H9 (cell line): ENCODE measurements at regions not wholly inside any gene's neighbourhood (a gene's known extent, or its start where the extent isn't known, plus 50 kb on each side); places are given as distances from the start of the nearest gene placed in this dataset.

Source experiments
- DNase-seq: peaks from one replicate; pipeline ENCODE4 v3.0.0-alpha.2; 2017
- H2AFZ ChIP-seq: one replicate; pipeline ENCODE4 v1.6.1; 2013; ENCODE audit warnings: mild to moderate bottlenecking, low read length, control low read depth, moderate library complexity
- H2AK5ac ChIP-seq: 2 replicates; pipeline ENCODE4 v1.6.1; 2013; ENCODE audit warnings: low read length, control low read depth, mixed read lengths; ENCODE audit not compliant: insufficient read length
- H2BK120ac ChIP-seq: one replicate; pipeline ENCODE4 v1.6.1; 2013; ENCODE audit warnings: low read depth, mild to moderate bottlenecking, low read length, control low read depth, inconsistent platforms; ENCODE audit not compliant: poor library complexity, severe bottlenecking
- H2BK12ac ChIP-seq: 2 replicates; pipeline ENCODE4 v1.6.1; 2013; ENCODE audit warnings: low read length, control low read depth, mixed read lengths, low read depth; ENCODE audit not compliant: insufficient read length
- H2BK15ac ChIP-seq: 2 replicates; pipeline ENCODE4 v1.6.1; 2013; ENCODE audit warnings: low read depth, low read length, control low read depth
- H2BK20ac ChIP-seq: one replicate; pipeline ENCODE4 v1.6.1; 2013; ENCODE audit warnings: low read depth, mild to moderate bottlenecking, low read length, control low read depth, inconsistent platforms; ENCODE audit not compliant: poor library complexity, severe bottlenecking
- H2BK5ac ChIP-seq: 2 replicates; pipeline ENCODE4 v1.6.1; 2013; ENCODE audit warnings: low read length, control low read depth, mixed read lengths; ENCODE audit not compliant: insufficient read length
- H3K14ac ChIP-seq: 2 replicates; pipeline ENCODE4 v1.6.1; 2013; ENCODE audit warnings: low read length, control low read depth; ENCODE audit not compliant: insufficient read depth
- H3K18ac ChIP-seq: 2 replicates; pipeline ENCODE4 v1.6.1; 2013; ENCODE audit warnings: low read depth, mild to moderate bottlenecking, mixed read lengths, low read length, control low read depth; ENCODE audit not compliant: insufficient read length
- H3K23ac ChIP-seq: 2 replicates; pipeline ENCODE4 v1.6.1; 2013; ENCODE audit warnings: low read length, control low read depth, mixed read lengths, low read depth; ENCODE audit not compliant: insufficient read length
- H3K23me2 ChIP-seq: 2 replicates; pipeline ENCODE4 v1.6.1; 2013; ENCODE audit warnings: low read depth, mild to moderate bottlenecking, mixed read lengths, low read length, control low read depth; ENCODE audit not compliant: insufficient read length, poor library complexity, severe bottlenecking
- H3K27ac ChIP-seq: 2 replicates; pipeline ENCODE4 v1.5.1; 2013; ENCODE audit warnings: low read length, control low read depth, mixed read lengths, low read depth; ENCODE audit not compliant: insufficient read length
- H3K27me3 ChIP-seq: 2 replicates; pipeline ENCODE4 v1.6.1; 2013; ENCODE audit warnings: low read length, control low read depth, inconsistent platforms; ENCODE audit not compliant: insufficient read depth
- H3K4ac ChIP-seq: 2 replicates; pipeline ENCODE4 v1.6.1; 2013; ENCODE audit warnings: low read depth, mild to moderate bottlenecking, control low read depth, inconsistent platforms, low read length, moderate library complexity
- H3K4me1 ChIP-seq: 2 replicates; pipeline ENCODE4 v1.6.1; 2013; ENCODE audit warnings: low read length, control low read depth, inconsistent platforms; ENCODE audit not compliant: insufficient read depth
- H3K4me2 ChIP-seq: 2 replicates; pipeline ENCODE4 v1.6.1; 2013; ENCODE audit warnings: low read length, control low read depth, mixed read lengths; ENCODE audit not compliant: insufficient read length, insufficient read depth
- H3K56ac ChIP-seq: 2 replicates; pipeline ENCODE4 v1.6.1; 2013; ENCODE audit warnings: low read depth, mild to moderate bottlenecking, mixed read lengths, low read length, control low read depth; ENCODE audit not compliant: insufficient read length
- H3K79me1 ChIP-seq: 2 replicates; pipeline ENCODE4 v1.6.1; 2013; ENCODE audit warnings: low read depth, mild to moderate bottlenecking, moderate library complexity, low read length, control low read depth, inconsistent platforms; ENCODE audit not compliant: insufficient read depth, poor library complexity, severe bottlenecking
- H3K79me2 ChIP-seq: 2 replicates; pipeline ENCODE4 v1.6.1; 2013; ENCODE audit warnings: low read length, control low read depth, inconsistent platforms; ENCODE audit not compliant: insufficient read depth
- H3K9ac ChIP-seq: 2 replicates; pipeline ENCODE4 v1.6.1; 2013; ENCODE audit warnings: low read length, control low read depth, mixed read lengths; ENCODE audit not compliant: insufficient read length; ENCODE audit errors: extremely low read depth
- H3K9me3 ChIP-seq: one replicate; pipeline ENCODE4 v1.6.1; 2013; ENCODE audit warnings: low read depth, low read length, inconsistent platforms; ENCODE audit not compliant: control insufficient read depth
- H3T11ph ChIP-seq: one replicate; pipeline ENCODE4 v1.6.1; 2013; ENCODE audit warnings: mild to moderate bottlenecking, low read length, control low read depth, inconsistent platforms
- H4K20me1 ChIP-seq: one replicate; pipeline ENCODE4 v1.6.1; 2013; ENCODE audit not compliant: control insufficient read depth, insufficient read length, insufficient read depth
- H4K5ac ChIP-seq: 2 replicates; pipeline ENCODE4 v1.6.1; 2013; ENCODE audit warnings: low read depth, mild to moderate bottlenecking, mixed read lengths, low read length, control low read depth; ENCODE audit not compliant: insufficient read length
- H4K8ac ChIP-seq: replicated peaks from 2 replicates; pipeline ENCODE4 v1.6.1; 2013; ENCODE audit warnings: low read length, control low read depth, mixed read lengths, low read depth; ENCODE audit not compliant: insufficient read length
- H4K91ac ChIP-seq: 2 replicates; pipeline ENCODE4 v1.6.1; 2013; ENCODE audit warnings: low read depth, mild to moderate bottlenecking, moderate library complexity, mixed read lengths, low read length, control low read depth; ENCODE audit not compliant: insufficient read length
- H3K27ac Mint-ChIP-seq, 3 experiments: 2 replicates in 2 of 3; 3 replicates in 1 of 3; pipeline ENCODE4 v1.8.0; 2020 to 2021; ENCODE audit warnings: mixed read lengths in 3 of 3, mild to moderate bottlenecking in 1 of 3, moderate library complexity in 1 of 3
- H3K27me3 Mint-ChIP-seq: 2 replicates; pipeline ENCODE4 v1.8.0; 2021; ENCODE audit warnings: low read depth, mild to moderate bottlenecking, moderate library complexity, mixed read lengths
- H3K36me3 Mint-ChIP-seq, 3 experiments: 2 replicates in 2 of 3; 3 replicates in 1 of 3; pipeline ENCODE4 v1.8.0; 2020 to 2021; ENCODE audit warnings: low read depth in 3 of 3, mixed read lengths in 3 of 3; ENCODE audit not compliant: insufficient read depth in 1 of 3
- H3K4me1 Mint-ChIP-seq, 2 experiments: 2 replicates each; pipeline ENCODE4 v1.8.0; 2020; ENCODE audit warnings: mixed read lengths in 2 of 2
- H3K4me3 Mint-ChIP-seq, 2 experiments: 2 replicates in 1 of 2; 3 replicates in 1 of 2; pipeline ENCODE4 v1.8.0; 2020 to 2021; ENCODE audit warnings: mild to moderate bottlenecking in 2 of 2, mixed read lengths in 2 of 2, moderate library complexity in 1 of 2
- H3K9me3 Mint-ChIP-seq, 2 experiments: 2 replicates in 1 of 2; 3 replicates in 1 of 2; pipeline ENCODE4 v1.8.0; 2020; ENCODE audit warnings: mild to moderate bottlenecking in 2 of 2, mixed read lengths in 2 of 2, moderate library complexity in 1 of 2
- WGBS: extraction: QIAGEN DNeasy Blood & Tissue Kit; methylation state at CpG from one replicate; pipeline ENCODE4 v1.1.7; 2013; ENCODE audit warnings: missing lambda C conversion rate, low lambda C conversion rate, mixed read lengths; ENCODE audit not compliant: insufficient read length; ENCODE audit errors: extremely low coverage; 5-methylcytosine and 5-hydroxymethylcytosine counted together
- TF ChIP-seq, protein P1 (sequence below): fragments of 200-600 bp; sonication (generic); conservative IDR thresholded peaks from 3 replicates; pipeline ENCODE4 v1.8.0; 2021; ENCODE audit warnings: antibody characterized with exemption, mild to moderate bottlenecking

GRCh38 chr1:224817382-224817781, 112.1 kb upstream of the DNAH14 start:
- Histone ChIP-seq H2BK5ac (no peak overlapping the region), H3K23me2 (no peaks in the 10 kb centered on the region), H3K27ac (no peak overlapping the region), H2BK15ac (no peak overlapping the region), H3T11ph (no peak overlapping the region), H4K8ac (no peak overlapping the region), H3K4me2 (no peak overlapping the region), H2AFZ (no peak overlapping the region), H4K20me1 (no peaks in the 10 kb centered on the region), H2BK12ac (no peak overlapping the region), H3K4me1 (no peaks in the 10 kb centered on the region), H2BK20ac (no peak overlapping the region), H3K4ac (no peak overlapping the region), H3K27me3 (no peaks in the 10 kb centered on the region), H4K91ac (no peak overlapping the region), H2AK5ac (no peak overlapping the region), H3K18ac (no peak overlapping the region), H3K14ac (no peak overlapping the region), H4K5ac (no peak overlapping the region), H2BK120ac (no peak overlapping the region), H3K79me1 (no peaks in the 10 kb centered on the region), H3K23ac (no peak overlapping the region), H3K56ac (no peak overlapping the region), H3K9me3 (peaks cover 20% of the 10 kb centered on the region), H3K9ac (no peak overlapping the region), H3K79me2 (no peaks in the 10 kb centered on the region)
- no CpG with 5 or more reads among the region's 3 CpGs for WGBS
- Mint-ChIP-seq H3K27me3 (peaks cover 3% of the 10 kb centered on the region), H3K9me3 (peaks cover 37 to 45% of the 10 kb centered on the region in 2 experiments), H3K36me3 (peaks cover 10 to 42% (median 14%) of the 10 kb centered on the region in 3 experiments), H3K4me1 (peaks cover 0 to 3% of the 10 kb centered on the region in 2 experiments; a peak in 1 of 4 replicates), H3K4me3 (no peak overlapping the region), H3K27ac (peak overlapping the region in 1 of 3 experiments; percentile 19; a peak in 1 of 7 replicates)
- no peak for DNase-seq
- TF ChIP-seq, protein P1, sequence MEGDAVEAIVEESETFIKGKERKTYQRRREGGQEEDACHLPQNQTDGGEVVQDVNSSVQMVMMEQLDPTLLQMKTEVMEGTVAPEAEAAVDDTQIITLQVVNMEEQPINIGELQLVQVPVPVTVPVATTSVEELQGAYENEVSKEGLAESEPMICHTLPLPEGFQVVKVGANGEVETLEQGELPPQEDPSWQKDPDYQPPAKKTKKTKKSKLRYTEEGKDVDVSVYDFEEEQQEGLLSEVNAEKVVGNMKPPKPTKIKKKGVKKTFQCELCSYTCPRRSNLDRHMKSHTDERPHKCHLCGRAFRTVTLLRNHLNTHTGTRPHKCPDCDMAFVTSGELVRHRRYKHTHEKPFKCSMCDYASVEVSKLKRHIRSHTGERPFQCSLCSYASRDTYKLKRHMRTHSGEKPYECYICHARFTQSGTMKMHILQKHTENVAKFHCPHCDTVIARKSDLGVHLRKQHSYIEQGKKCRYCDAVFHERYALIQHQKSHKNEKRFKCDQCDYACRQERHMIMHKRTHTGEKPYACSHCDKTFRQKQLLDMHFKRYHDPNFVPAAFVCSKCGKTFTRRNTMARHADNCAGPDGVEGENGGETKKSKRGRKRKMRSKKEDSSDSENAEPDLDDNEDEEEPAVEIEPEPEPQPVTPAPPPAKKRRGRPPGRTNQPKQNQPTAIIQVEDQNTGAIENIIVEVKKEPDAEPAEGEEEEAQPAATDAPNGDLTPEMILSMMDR = no peak
